22Rv1 (cell line): ENCODE measurements at regions not wholly inside any gene's neighbourhood (a gene's known extent, or its start where the extent isn't known, plus 50 kb on each side); places are given as distances from the start of the nearest gene placed in this dataset.

ENCODE experiments used
- ZFX ChIP-seq: fragments of 450-650 bp; IDR thresholded peaks from 2 replicates; pipeline ENCODE4 v1.6.1; 2017; ENCODE audit warnings: antibody characterized with exemption, borderline replicate concordance
- TF ChIP-seq, protein P1 (sequence below): fragments of 450-650 bp; IDR thresholded peaks from 2 replicates; pipeline ENCODE4 v1.5.1; 2017; ENCODE audit warnings: mild to moderate bottlenecking

DNA sequence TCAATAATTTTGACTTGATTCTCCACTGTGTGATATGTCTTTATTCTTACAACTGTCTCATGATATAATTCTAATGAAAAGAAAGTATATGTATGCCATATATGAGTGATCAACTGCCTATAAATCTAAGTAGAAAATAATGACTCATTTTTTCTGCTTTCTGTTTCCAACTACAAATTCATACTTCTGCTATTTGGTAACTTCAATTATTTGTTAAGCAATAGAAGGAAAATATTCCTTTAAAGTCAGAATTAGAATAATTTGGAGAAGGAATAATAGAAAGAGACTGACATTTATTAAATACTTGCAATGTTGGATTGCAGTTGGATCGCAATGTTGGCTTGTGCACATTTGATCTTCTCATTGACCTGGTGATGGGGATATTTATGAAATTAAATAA is 204.2 kb upstream of the PACRGL start:
- TF ChIP-seq, protein P1, sequence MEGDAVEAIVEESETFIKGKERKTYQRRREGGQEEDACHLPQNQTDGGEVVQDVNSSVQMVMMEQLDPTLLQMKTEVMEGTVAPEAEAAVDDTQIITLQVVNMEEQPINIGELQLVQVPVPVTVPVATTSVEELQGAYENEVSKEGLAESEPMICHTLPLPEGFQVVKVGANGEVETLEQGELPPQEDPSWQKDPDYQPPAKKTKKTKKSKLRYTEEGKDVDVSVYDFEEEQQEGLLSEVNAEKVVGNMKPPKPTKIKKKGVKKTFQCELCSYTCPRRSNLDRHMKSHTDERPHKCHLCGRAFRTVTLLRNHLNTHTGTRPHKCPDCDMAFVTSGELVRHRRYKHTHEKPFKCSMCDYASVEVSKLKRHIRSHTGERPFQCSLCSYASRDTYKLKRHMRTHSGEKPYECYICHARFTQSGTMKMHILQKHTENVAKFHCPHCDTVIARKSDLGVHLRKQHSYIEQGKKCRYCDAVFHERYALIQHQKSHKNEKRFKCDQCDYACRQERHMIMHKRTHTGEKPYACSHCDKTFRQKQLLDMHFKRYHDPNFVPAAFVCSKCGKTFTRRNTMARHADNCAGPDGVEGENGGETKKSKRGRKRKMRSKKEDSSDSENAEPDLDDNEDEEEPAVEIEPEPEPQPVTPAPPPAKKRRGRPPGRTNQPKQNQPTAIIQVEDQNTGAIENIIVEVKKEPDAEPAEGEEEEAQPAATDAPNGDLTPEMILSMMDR: no peak
- no peak for TF ChIP-seq ZFX
